ENCODE measurements at regions not wholly inside any gene's neighbourhood (a gene's known extent, or its start where the extent isn't known, plus 50 kb on each side); places are given as distances from the start of the nearest gene placed in this dataset.
"Not testable (repeated sequence)": the region's sequence is repeated elsewhere in the genome, so short reads cannot be mapped to it uniquely, and the experiment has no call there.

- no peak for TF ChIP-seq CTCF (conservative IDR thresholded peaks at IDR 0.05; ENCODE audit: low read depth, low read length)
- no peak overlapping the region for H3K4me3 ChIP-seq (ENCODE audit: low read depth, low read length)
- no peak for DNase-seq (ENCODE audit: low read depth)
Measured at GRCh38 chr19:29044037-29044436, 168.9 kb downstream of the UQCRFS1 start.

GRCh38 chr19:29042450-29042849 is 170.5 kb downstream of the UQCRFS1 start:
- H3K4me3 ChIP-seq (ENCODE audit: low read depth, low read length), result no peak overlapping the region
- no peak for TF ChIP-seq CTCF (conservative IDR thresholded peaks at IDR 0.05; ENCODE audit: low read depth, low read length)
- DNase-seq (ENCODE audit: low read depth), result no peak

- no peak overlapping the region for H3K4me3 ChIP-seq (ENCODE audit: low read depth, low read length)
- TF ChIP-seq CTCF (conservative IDR thresholded peaks at IDR 0.05; ENCODE audit: low read depth, low read length), result no peak
- no peak for DNase-seq (ENCODE audit: low read depth)
Measured at GRCh38 chr19:29040951-29041350, 172.0 kb downstream of the UQCRFS1 start.

GRCh38 chr19:29040292-29040691 is 172.7 kb downstream of the UQCRFS1 start:
- no peak for DNase-seq (ENCODE audit: low read depth)
- TF ChIP-seq CTCF (conservative IDR thresholded peaks at IDR 0.05; ENCODE audit: low read depth, low read length), result no peak
- no peak overlapping the region for H3K4me3 ChIP-seq (ENCODE audit: low read depth, low read length)

GRCh38 chr19:29039036-29039435 is 173.9 kb downstream of the UQCRFS1 start:
- DNase-seq (ENCODE audit: low read depth); H3K4me3 ChIP-seq (ENCODE audit: low read depth, low read length): not testable (repeated sequence)

GRCh38 chr19:29031216-29031615 is 181.7 kb downstream of the UQCRFS1 start:
- no peak overlapping the region for H3K4me3 ChIP-seq (ENCODE audit: low read depth, low read length)
- TF ChIP-seq CTCF (conservative IDR thresholded peaks at IDR 0.05; ENCODE audit: low read depth, low read length), result no peak
- DNase-seq (ENCODE audit: low read depth), result no peak

GRCh38 chr19:29029268-29029958 is 183.5 kb downstream of the UQCRFS1 start:
- no peak for TF ChIP-seq CTCF (conservative IDR thresholded peaks at IDR 0.05; ENCODE audit: low read depth, low read length)
- no peak for DNase-seq (ENCODE audit: low read depth)
- no peak overlapping the region for H3K4me3 ChIP-seq (ENCODE audit: low read depth, low read length)

Data from choroid plexus epithelial cell (primary cell).